SU-DHL-6 (cell line): ENCODE measurements at regions not wholly inside any gene's neighbourhood (a gene's known extent, or its start where the extent isn't known, plus 50 kb on each side); places are given as distances from the start of the nearest gene placed in this dataset.

ENCODE experiments used
- H2AFZ ChIP-seq: fragments of 200-600 bp; sonication (generic); 2 replicates; pipeline ENCODE4 v1.6.1; 2014; ENCODE audit warnings: low read depth, mild to moderate bottlenecking, moderate library complexity, mixed read lengths, antibody characterized with exemption, low read length; ENCODE audit not compliant: severe bottlenecking
- H3F3A ChIP-seq: fragments of 200-600 bp; shearing (Covaris generic); 2 replicates; pipeline ENCODE4 v1.6.0; 2016; ENCODE audit warnings: antibody characterized with exemption, mild to moderate bottlenecking; ENCODE audit not compliant: insufficient read depth
- H3K27ac ChIP-seq: fragments of 200-600 bp; sonication (generic); 2 replicates; pipeline ENCODE4 v1.5.1; 2016; ENCODE audit warnings: low read depth, mild to moderate bottlenecking, low read length, moderate library complexity, mixed read lengths
- H3K27me3 ChIP-seq: fragments of 200-600 bp; sonication (generic), shearing (Covaris generic); 2 replicates; pipeline ENCODE4 v1.6.0; 2014; ENCODE audit warnings: mild to moderate bottlenecking, low read length
- H3K36me3 ChIP-seq: fragments of 200-600 bp; sonication (generic); 2 replicates; pipeline ENCODE4 v1.6.1; 2014; ENCODE audit warnings: mild to moderate bottlenecking, low read length, mixed read lengths
- H3K4me2 ChIP-seq: fragments of 300-600, 200-600 bp; shearing (Covaris generic), sonication (generic); 2 replicates; pipeline ENCODE4 v1.6.0; 2014; ENCODE audit warnings: low read length, low read depth, mild to moderate bottlenecking; ENCODE audit not compliant: poor library complexity, severe bottlenecking
- H3K4me3 ChIP-seq: fragments of 200-600 bp; sonication (generic); 2 replicates; pipeline ENCODE4 v1.5.1; 2014; ENCODE audit warnings: antibody characterized with exemption, low read length, mild to moderate bottlenecking, mixed read lengths; ENCODE audit not compliant: insufficient read depth, poor library complexity, severe bottlenecking
- H3K79me2 ChIP-seq: fragments of 200-600 bp; sonication (generic); 2 replicates; pipeline ENCODE4 v1.6.1; 2014; ENCODE audit warnings: mild to moderate bottlenecking, low read length, moderate library complexity; ENCODE audit not compliant: insufficient read depth
- H3K9ac ChIP-seq: fragments of 200-600 bp; sonication (generic); 2 replicates; pipeline ENCODE4 v1.7.0; 2014; ENCODE audit warnings: mild to moderate bottlenecking, low read length
- H3K9me2 ChIP-seq: fragments of 200-600 bp; sonication (generic); replicated peaks from 2 replicates; pipeline ENCODE4 v1.6.1; 2014; ENCODE audit warnings: low read length; ENCODE audit not compliant: insufficient read depth
- H3K9me3 ChIP-seq: fragments of 200-600 bp; sonication (generic); 2 replicates; pipeline ENCODE4 v1.6.1; 2014; ENCODE audit warnings: low read length, mixed read lengths; ENCODE audit not compliant: insufficient read depth
- H4K20me1 ChIP-seq: fragments of 200-600 bp; sonication (generic); 2 replicates; pipeline ENCODE4 v1.6.1; 2014; ENCODE audit warnings: low read depth, mild to moderate bottlenecking, antibody characterized with exemption, low read length, moderate library complexity, mixed read lengths
- EZH2phosphoT487 ChIP-seq: fragments of 200-600 bp; sonication (generic), shearing (Covaris generic); conservative IDR thresholded peaks from 2 replicates; pipeline ENCODE4 v1.6.1; 2018; ENCODE audit warnings: mild to moderate bottlenecking, antibody characterized with exemption, low read length, moderate library complexity, mixed read lengths
- TF ChIP-seq, protein P1 (sequence below): fragments of 200-600 bp; sonication (generic); IDR thresholded peaks from one replicate; pipeline ENCODE4 v1.5.1; 2017; ENCODE audit warnings: antibody characterized with exemption, mild to moderate bottlenecking, low read length, moderate library complexity; ENCODE audit not compliant: insufficient read depth, poor library complexity, severe bottlenecking

DNA sequence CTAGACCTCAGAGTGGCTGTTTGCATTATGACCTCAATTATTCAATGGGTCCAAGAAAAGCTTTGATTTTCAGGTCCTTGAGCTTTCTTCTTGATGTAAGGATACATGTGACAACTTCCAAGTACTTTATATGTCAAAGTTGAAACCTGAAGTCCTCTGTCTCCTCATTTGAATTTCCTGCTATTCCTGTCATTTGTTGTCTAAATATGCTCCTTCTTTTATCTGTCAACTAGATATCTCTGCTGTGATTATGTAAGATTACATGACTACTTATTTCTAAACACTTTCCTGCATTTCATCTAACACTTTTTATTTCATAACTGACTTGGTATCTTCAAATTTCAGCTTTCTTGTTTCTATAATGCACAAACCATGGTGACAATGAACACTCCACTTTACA lies 670.0 kb upstream of the FAM174A start:
- Histone ChIP-seq H3K9ac (no peak overlapping the region), H3K27me3 (no peaks in the 10 kb centered on the region), H3K9me3 (no peaks in the 10 kb centered on the region), H3K36me3 (no peaks in the 10 kb centered on the region), H3K4me3 (no peak overlapping the region), H3K4me2 (no peak overlapping the region), H3K79me2 (no peaks in the 10 kb centered on the region), H3F3A (no peaks in the 10 kb centered on the region), H2AFZ (no peak overlapping the region), H4K20me1 (no peaks in the 10 kb centered on the region), H3K9me2 (0 out of 2 replicates have a peak, but pooled peaks cover 3% of the 10 kb centered on the region), H3K27ac (no peak overlapping the region)
- TF ChIP-seq EZH2phosphoT487, result no peak
- TF ChIP-seq, protein P1, sequence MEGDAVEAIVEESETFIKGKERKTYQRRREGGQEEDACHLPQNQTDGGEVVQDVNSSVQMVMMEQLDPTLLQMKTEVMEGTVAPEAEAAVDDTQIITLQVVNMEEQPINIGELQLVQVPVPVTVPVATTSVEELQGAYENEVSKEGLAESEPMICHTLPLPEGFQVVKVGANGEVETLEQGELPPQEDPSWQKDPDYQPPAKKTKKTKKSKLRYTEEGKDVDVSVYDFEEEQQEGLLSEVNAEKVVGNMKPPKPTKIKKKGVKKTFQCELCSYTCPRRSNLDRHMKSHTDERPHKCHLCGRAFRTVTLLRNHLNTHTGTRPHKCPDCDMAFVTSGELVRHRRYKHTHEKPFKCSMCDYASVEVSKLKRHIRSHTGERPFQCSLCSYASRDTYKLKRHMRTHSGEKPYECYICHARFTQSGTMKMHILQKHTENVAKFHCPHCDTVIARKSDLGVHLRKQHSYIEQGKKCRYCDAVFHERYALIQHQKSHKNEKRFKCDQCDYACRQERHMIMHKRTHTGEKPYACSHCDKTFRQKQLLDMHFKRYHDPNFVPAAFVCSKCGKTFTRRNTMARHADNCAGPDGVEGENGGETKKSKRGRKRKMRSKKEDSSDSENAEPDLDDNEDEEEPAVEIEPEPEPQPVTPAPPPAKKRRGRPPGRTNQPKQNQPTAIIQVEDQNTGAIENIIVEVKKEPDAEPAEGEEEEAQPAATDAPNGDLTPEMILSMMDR, result no peak

DNA sequence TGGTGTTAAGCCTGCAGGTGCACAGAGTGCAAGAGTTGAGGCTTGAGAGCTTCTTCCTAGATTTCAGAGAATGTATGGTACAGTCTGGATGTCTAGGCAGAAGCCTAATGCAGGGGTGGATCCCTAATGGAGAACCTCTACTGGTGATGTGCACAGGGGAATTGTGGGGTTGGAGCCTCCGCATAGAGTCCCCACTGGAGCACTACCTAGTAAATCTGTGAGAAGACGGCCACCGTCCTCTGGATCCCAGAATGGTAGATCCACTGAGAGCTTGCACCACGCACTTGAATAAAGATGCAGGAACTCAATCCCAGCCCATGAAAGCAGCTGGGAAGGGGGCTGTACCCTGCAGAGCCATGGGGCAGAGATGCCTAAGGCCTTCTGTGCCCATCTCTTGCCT lies 699.4 kb upstream of the FAM174A start:
- no peaks in the 10 kb centered on the region for H4K20me1 ChIP-seq

DNA sequence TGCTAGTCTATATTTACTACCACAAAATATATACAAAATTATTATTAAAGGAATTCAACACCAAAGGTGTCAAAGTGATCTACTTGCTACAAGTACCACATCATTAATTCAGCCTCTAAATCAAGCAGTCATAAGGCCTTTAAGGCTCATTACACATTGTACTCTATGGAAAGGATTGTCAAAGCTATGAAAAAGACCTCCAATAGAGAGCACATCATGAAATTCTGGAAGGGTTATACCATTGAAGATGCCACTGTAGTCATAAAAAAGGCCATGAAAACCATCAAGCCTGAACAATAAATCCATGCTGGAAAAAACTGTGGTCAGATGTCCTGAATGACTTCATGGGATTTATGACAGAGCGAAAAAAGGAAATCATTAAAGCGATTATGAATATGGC lies 708.0 kb upstream of the FAM174A start:
- no peaks in the 10 kb centered on the region for H3K9me3 ChIP-seq
- no peak overlapping the region for H3K9ac ChIP-seq
- no peaks in the 10 kb centered on the region for H4K20me1 ChIP-seq
- H3K4me3 ChIP-seq, result no peak overlapping the region
- no peaks in the 10 kb centered on the region for H3K79me2 ChIP-seq
- H3K9me2 ChIP-seq, result no peaks in the 10 kb centered on the region; the same call in 1 of the 2 replicates
- H3K36me3 ChIP-seq, result no peaks in the 10 kb centered on the region
- no peak overlapping the region for H2AFZ ChIP-seq
- no peak overlapping the region for H3K27ac ChIP-seq
- no peaks in the 10 kb centered on the region for H3K27me3 ChIP-seq
- no peaks in the 10 kb centered on the region for H3F3A ChIP-seq
- H3K4me2 ChIP-seq, result no peak overlapping the region
- TF ChIP-seq, protein P1, result no peak

More for the DNA sequence above, 699.4 kb upstream of the FAM174A start:
- Histone ChIP-seq H3K79me2 (no peaks in the 10 kb centered on the region), H3K27ac (no peak overlapping the region), H3K4me2 (no peak overlapping the region), H3F3A (no peaks in the 10 kb centered on the region), H3K36me3 (no peaks in the 10 kb centered on the region), H3K9me2 (no peaks in the 10 kb centered on the region), H3K27me3 (no peaks in the 10 kb centered on the region), H3K9me3 (no peaks in the 10 kb centered on the region), H3K4me3 (no peak overlapping the region), H2AFZ (no peak overlapping the region), H3K9ac (no peak overlapping the region)
- no peak for TF ChIP-seq EZH2phosphoT487
- TF ChIP-seq, protein P1, result no peak
